Thyroid gland (tissue), 4 donors: ENCODE measurements at regions not wholly inside any gene's neighbourhood (a gene's known extent, or its start where the extent isn't known, plus 50 kb on each side); places are given as distances from the start of the nearest gene placed in this dataset.

ENCODE experiments used
- POLR2A ChIP-seq, 2 donors: fragments of 450-650 bp; IDR thresholded peaks; one replicate each; pipeline ENCODE4 v1.6.1; 2017; ENCODE audit warnings: antibody characterized with exemption in 2 of 2, mild to moderate bottlenecking in 2 of 2, moderate library complexity in 1 of 2
- TF ChIP-seq, protein P1 (sequence below), 6 experiments: fragments of 200-600 bp in 3 of 6; fragments of 450-650 bp in 3 of 6; sonication (generic) in 3 of 6; IDR thresholded peaks; one replicate each; pipeline ENCODE4 v1.5.1; 2016 to 2019; ENCODE audit warnings: antibody characterized with exemption in 6 of 6, mild to moderate bottlenecking in 2 of 6, inconsistent platforms in 1 of 6, moderate library complexity in 1 of 6

DNA sequence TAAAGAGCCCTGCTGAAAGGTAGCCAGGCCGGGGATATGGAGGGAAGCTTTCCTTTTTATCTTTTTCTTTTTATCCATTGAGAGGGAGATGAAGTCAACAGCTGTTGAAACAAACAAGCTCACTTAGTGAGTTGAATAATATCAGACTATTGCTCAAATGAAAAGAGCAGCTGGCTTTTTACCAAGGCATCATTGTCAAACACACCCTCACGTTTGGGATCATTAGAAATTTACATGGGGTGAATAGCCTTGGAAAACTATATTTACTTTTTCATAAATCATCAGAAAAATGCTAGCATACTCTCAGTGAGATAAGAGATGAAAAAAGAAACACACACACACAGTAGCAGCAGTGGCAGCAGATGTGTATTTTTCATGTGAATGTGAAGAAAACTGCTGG lies 71.5 kb upstream of the HNMT start:
- TF ChIP-seq, protein P1, sequence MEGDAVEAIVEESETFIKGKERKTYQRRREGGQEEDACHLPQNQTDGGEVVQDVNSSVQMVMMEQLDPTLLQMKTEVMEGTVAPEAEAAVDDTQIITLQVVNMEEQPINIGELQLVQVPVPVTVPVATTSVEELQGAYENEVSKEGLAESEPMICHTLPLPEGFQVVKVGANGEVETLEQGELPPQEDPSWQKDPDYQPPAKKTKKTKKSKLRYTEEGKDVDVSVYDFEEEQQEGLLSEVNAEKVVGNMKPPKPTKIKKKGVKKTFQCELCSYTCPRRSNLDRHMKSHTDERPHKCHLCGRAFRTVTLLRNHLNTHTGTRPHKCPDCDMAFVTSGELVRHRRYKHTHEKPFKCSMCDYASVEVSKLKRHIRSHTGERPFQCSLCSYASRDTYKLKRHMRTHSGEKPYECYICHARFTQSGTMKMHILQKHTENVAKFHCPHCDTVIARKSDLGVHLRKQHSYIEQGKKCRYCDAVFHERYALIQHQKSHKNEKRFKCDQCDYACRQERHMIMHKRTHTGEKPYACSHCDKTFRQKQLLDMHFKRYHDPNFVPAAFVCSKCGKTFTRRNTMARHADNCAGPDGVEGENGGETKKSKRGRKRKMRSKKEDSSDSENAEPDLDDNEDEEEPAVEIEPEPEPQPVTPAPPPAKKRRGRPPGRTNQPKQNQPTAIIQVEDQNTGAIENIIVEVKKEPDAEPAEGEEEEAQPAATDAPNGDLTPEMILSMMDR (IDR thresholded peaks at IDR 0.05) = no peak
- TF ChIP-seq POLR2A (IDR thresholded peaks at IDR 0.05) = no peak
